Activated naive CD4-positive, alpha-beta T cell treated with anti-CD3 and anti-CD28 coated beads, Interleukin-2, amount 50 U/mL, for 24 hours (primary cell): ENCODE measurements at regions not wholly inside any gene's neighbourhood (a gene's known extent, or its start where the extent isn't known, plus 50 kb on each side); places are given as distances from the start of the nearest gene placed in this dataset.
A peak's percentile ranks its signal among the peaks of the same experiment; 100 is the strongest.
"Not testable (repeated sequence)": the region's sequence is repeated elsewhere in the genome, so short reads cannot be mapped to it uniquely, and the experiment has no call there.

Experiments
- H3K27ac Mint-ChIP-seq: one replicate; pipeline ENCODE4 v1.8.0; 2021; ENCODE audit warnings: mild to moderate bottlenecking, mixed read lengths
- H3K27me3 Mint-ChIP-seq: one replicate; pipeline ENCODE4 v1.8.0; 2021; ENCODE audit warnings: mixed read lengths
- H3K36me3 Mint-ChIP-seq: one replicate; pipeline ENCODE4 v1.8.0; 2021; ENCODE audit warnings: mixed read lengths
- H3K4me1 Mint-ChIP-seq: one replicate; pipeline ENCODE4 v1.8.0; 2021; ENCODE audit warnings: mixed read lengths
- H3K4me3 Mint-ChIP-seq: one replicate; pipeline ENCODE4 v1.8.0; 2021; ENCODE audit warnings: mild to moderate bottlenecking, mixed read lengths
- H3K9me3 Mint-ChIP-seq: one replicate; pipeline ENCODE4 v1.8.0; 2021; ENCODE audit warnings: mixed read lengths

- Mint-ChIP-seq H3K27me3 (no peaks in the 10 kb centered on the region), H3K4me3 (no peak overlapping the region), H3K36me3 (no peaks in the 10 kb centered on the region), H3K9me3 (peaks cover 6% of the 10 kb centered on the region), H3K27ac (no peak overlapping the region), H3K4me1 (peaks cover 7% of the 10 kb centered on the region)
Observed at GRCh38 chr6:110542311-110543024, 66.1 kb upstream of the SLC22A16 start.

GRCh38 chr6:110541701-110542309 is 65.4 kb upstream of the SLC22A16 start:
- no peak overlapping the region for H3K27ac Mint-ChIP-seq
- H3K27me3 Mint-ChIP-seq, result no peaks in the 10 kb centered on the region
- H3K9me3 Mint-ChIP-seq, result peaks cover 6% of the 10 kb centered on the region
- H3K4me1 Mint-ChIP-seq, result peaks cover 14% of the 10 kb centered on the region
- H3K4me3 Mint-ChIP-seq, result no peak overlapping the region
- no peaks in the 10 kb centered on the region for H3K36me3 Mint-ChIP-seq

- H3K4me1 Mint-ChIP-seq, result peaks cover 15% of the 10 kb centered on the region
- H3K27ac Mint-ChIP-seq, H3K27me3 Mint-ChIP-seq, H3K4me3 Mint-ChIP-seq, H3K9me3 Mint-ChIP-seq, H3K36me3 Mint-ChIP-seq: not testable (repeated sequence)
Observed at GRCh38 chr6:110539277-110540019, 63.0 kb upstream of the SLC22A16 start.

- H3K4me3 Mint-ChIP-seq, result no peak overlapping the region
- H3K9me3 Mint-ChIP-seq, result peaks cover 6% of the 10 kb centered on the region
- H3K4me1 Mint-ChIP-seq, result peaks cover 15% of the 10 kb centered on the region
- no peaks in the 10 kb centered on the region for H3K36me3 Mint-ChIP-seq
- no peak overlapping the region for H3K27ac Mint-ChIP-seq
- H3K27me3 Mint-ChIP-seq, result peaks cover 1% of the 10 kb centered on the region
Observed at GRCh38 chr6:110538416-110539160, 62.2 kb upstream of the SLC22A16 start.

- H3K4me3 Mint-ChIP-seq, result peak overlapping the region; percentile 16
- H3K9me3 Mint-ChIP-seq, result peaks cover 6% of the 10 kb centered on the region
- peaks cover 15% of the 10 kb centered on the region for H3K4me1 Mint-ChIP-seq
- H3K27me3 Mint-ChIP-seq, result peaks cover 1% of the 10 kb centered on the region
- no peak overlapping the region for H3K27ac Mint-ChIP-seq
- no peaks in the 10 kb centered on the region for H3K36me3 Mint-ChIP-seq
Observed at GRCh38 chr6:110537208-110538123, 61.1 kb upstream of the SLC22A16 start.

GRCh38 chr6:110534731-110535492 is 58.5 kb upstream of the SLC22A16 start:
- Mint-ChIP-seq H3K27me3 (peaks cover 1% of the 10 kb centered on the region), H3K9me3 (peaks cover 6% of the 10 kb centered on the region), H3K4me3 (no peak overlapping the region), H3K36me3 (no peaks in the 10 kb centered on the region), H3K4me1 (peaks cover 15% of the 10 kb centered on the region), H3K27ac (no peak overlapping the region)

GRCh38 chr6:110532431-110532830 is 56.0 kb upstream of the SLC22A16 start:
- no peak overlapping the region for H3K27ac Mint-ChIP-seq
- peaks cover 7% of the 10 kb centered on the region for H3K4me1 Mint-ChIP-seq
- H3K36me3 Mint-ChIP-seq, result no peaks in the 10 kb centered on the region
- H3K9me3 Mint-ChIP-seq, result no peaks in the 10 kb centered on the region
- peaks cover 8% of the 10 kb centered on the region for H3K27me3 Mint-ChIP-seq
- no peak overlapping the region for H3K4me3 Mint-ChIP-seq

GRCh38 chr6:110530671-110531070 is 54.3 kb upstream of the SLC22A16 start:
- no peaks in the 10 kb centered on the region for H3K4me1 Mint-ChIP-seq
- peaks cover 8% of the 10 kb centered on the region for H3K27me3 Mint-ChIP-seq
- no peaks in the 10 kb centered on the region for H3K9me3 Mint-ChIP-seq
- no peak overlapping the region for H3K27ac Mint-ChIP-seq
- H3K4me3 Mint-ChIP-seq, result no peak overlapping the region
- H3K36me3 Mint-ChIP-seq, result no peaks in the 10 kb centered on the region

GRCh38 chr6:110529907-110530306 is 53.5 kb upstream of the SLC22A16 start:
- peaks cover 6% of the 10 kb centered on the region for H3K27me3 Mint-ChIP-seq
- no peak overlapping the region for H3K27ac Mint-ChIP-seq
- H3K36me3 Mint-ChIP-seq, result no peaks in the 10 kb centered on the region
- no peak overlapping the region for H3K4me3 Mint-ChIP-seq
- no peaks in the 10 kb centered on the region for H3K9me3 Mint-ChIP-seq
- H3K4me1 Mint-ChIP-seq, result no peaks in the 10 kb centered on the region

GRCh38 chr6:110529355-110529754 is 52.9 kb upstream of the SLC22A16 start:
- peaks cover 6% of the 10 kb centered on the region for H3K27me3 Mint-ChIP-seq
- H3K9me3 Mint-ChIP-seq, result no peaks in the 10 kb centered on the region
- no peak overlapping the region for H3K4me3 Mint-ChIP-seq
- peak overlapping the region; percentile 61 for H3K27ac Mint-ChIP-seq
- no peaks in the 10 kb centered on the region for H3K4me1 Mint-ChIP-seq
- H3K36me3 Mint-ChIP-seq, result no peaks in the 10 kb centered on the region

GRCh38 chr6:110528930-110529325 is 52.5 kb upstream of the SLC22A16 start:
- Mint-ChIP-seq H3K4me3 (no peak overlapping the region), H3K4me1 (no peaks in the 10 kb centered on the region), H3K36me3 (no peaks in the 10 kb centered on the region), H3K27ac (no peak overlapping the region), H3K9me3 (no peaks in the 10 kb centered on the region), H3K27me3 (peaks cover 6% of the 10 kb centered on the region)

- no peak overlapping the region for H3K4me3 Mint-ChIP-seq
- no peaks in the 10 kb centered on the region for H3K4me1 Mint-ChIP-seq
- peaks cover 6% of the 10 kb centered on the region for H3K27me3 Mint-ChIP-seq
- H3K9me3 Mint-ChIP-seq, result no peaks in the 10 kb centered on the region
- H3K36me3 Mint-ChIP-seq, result no peaks in the 10 kb centered on the region
- no peak overlapping the region for H3K27ac Mint-ChIP-seq
Observed at GRCh38 chr6:110528101-110528929, 51.9 kb upstream of the SLC22A16 start.

- H3K9me3 Mint-ChIP-seq, result no peaks in the 10 kb centered on the region
- peaks cover 6% of the 10 kb centered on the region for H3K27me3 Mint-ChIP-seq
- H3K4me1 Mint-ChIP-seq, result no peaks in the 10 kb centered on the region
- H3K36me3 Mint-ChIP-seq, result no peaks in the 10 kb centered on the region
- no peak overlapping the region for H3K27ac Mint-ChIP-seq
- no peak overlapping the region for H3K4me3 Mint-ChIP-seq
Observed at GRCh38 chr6:110527516-110527915, 51.1 kb upstream of the SLC22A16 start.
